GM23338 (cell line): ENCODE measurements at regions not wholly inside any gene's neighbourhood (a gene's known extent, or its start where the extent isn't known, plus 50 kb on each side); places are given as distances from the start of the nearest gene placed in this dataset.

Source experiments
- CTCF ChIP-seq, 2 experiments: fragments of 200-600 bp in 1 of 2; sonication (generic) in 1 of 2; conservative IDR thresholded peaks; 2 replicates each; pipeline versions ENCODE4 v1.5.1 to v1.6.1; 2016 to 2017; ENCODE audit warnings: antibody characterized with exemption in 2 of 2, low read depth in 2 of 2, mild to moderate bottlenecking in 2 of 2, moderate library complexity in 1 of 2
- EZH2 ChIP-seq: fragments of 200-600 bp; sonication (generic); IDR thresholded peaks from one replicate; pipeline ENCODE4 v1.8.0; 2017; ENCODE audit warnings: antibody characterized with exemption, mild to moderate bottlenecking, low read depth; ENCODE audit not compliant: unreplicated experiment
- EZH2phosphoT487 ChIP-seq: fragments of 200-600 bp; sonication (generic); IDR thresholded peaks from one replicate; pipeline ENCODE4 v1.8.1; 2018; ENCODE audit warnings: antibody characterized with exemption; ENCODE audit not compliant: unreplicated experiment
- POLR2AphosphoS5 ChIP-seq: IDR thresholded peaks from 2 replicates; pipeline ENCODE4 v1.6.1; 2016; ENCODE audit warnings: antibody characterized with exemption, low read depth
- STAT1 ChIP-seq: IDR thresholded peaks from one replicate; pipeline ENCODE4 v1.6.1; 2016; ENCODE audit warnings: antibody characterized with exemption; ENCODE audit not compliant: unreplicated experiment
- TF ChIP-seq, protein P1 (sequence below): IDR thresholded peaks from 2 replicates; pipeline ENCODE4 v1.6.1; 2016; ENCODE audit warnings: antibody characterized with exemption

DNA sequence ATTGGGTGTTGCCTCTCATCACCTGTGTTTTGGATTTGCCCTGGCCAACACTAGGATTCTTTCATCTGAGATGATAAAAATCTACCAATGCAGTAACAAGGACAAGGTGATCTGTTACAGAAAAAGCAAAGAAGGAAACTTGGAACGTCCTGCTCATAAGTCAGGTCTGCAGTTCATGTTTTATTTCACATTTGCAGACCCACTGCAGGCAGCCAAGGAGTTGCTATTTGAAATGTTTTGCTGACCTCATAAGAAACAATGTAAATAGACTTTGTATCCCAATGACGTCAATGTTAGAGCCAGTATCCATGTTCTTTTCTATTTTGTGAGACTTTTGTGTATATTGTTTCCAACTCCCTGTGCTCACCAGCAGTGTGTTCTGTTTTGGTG lies 312.9 kb downstream of the DEPDC1B start:
- TF ChIP-seq STAT1 (no peak), CTCF (conservative IDR thresholded peaks at IDR 0.05; ENCODE audit: low read depth in 2 of 2) (no peak), EZH2 (no peak), EZH2phosphoT487 (no peak), POLR2AphosphoS5 (no peak)
- TF ChIP-seq, protein P1, sequence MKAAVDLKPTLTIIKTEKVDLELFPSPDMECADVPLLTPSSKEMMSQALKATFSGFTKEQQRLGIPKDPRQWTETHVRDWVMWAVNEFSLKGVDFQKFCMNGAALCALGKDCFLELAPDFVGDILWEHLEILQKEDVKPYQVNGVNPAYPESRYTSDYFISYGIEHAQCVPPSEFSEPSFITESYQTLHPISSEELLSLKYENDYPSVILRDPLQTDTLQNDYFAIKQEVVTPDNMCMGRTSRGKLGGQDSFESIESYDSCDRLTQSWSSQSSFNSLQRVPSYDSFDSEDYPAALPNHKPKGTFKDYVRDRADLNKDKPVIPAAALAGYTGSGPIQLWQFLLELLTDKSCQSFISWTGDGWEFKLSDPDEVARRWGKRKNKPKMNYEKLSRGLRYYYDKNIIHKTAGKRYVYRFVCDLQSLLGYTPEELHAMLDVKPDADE = no peak
